DOHH2 (cell line): ENCODE measurements at regions not wholly inside any gene's neighbourhood (a gene's known extent, or its start where the extent isn't known, plus 50 kb on each side); places are given as distances from the start of the nearest gene placed in this dataset.

Experiments
- H3F3A ChIP-seq: fragments of 200-600 bp; sonication (generic), shearing (Covaris generic); 2 replicates; pipeline ENCODE4 v1.6.0; 2016; ENCODE audit warnings: antibody characterized with exemption, mild to moderate bottlenecking; ENCODE audit not compliant: control insufficient read depth, insufficient read depth
- H3K27ac ChIP-seq: fragments of 200-600 bp; sonication (generic); 2 replicates; pipeline ENCODE4 v1.5.1; 2014; ENCODE audit warnings: low read depth, mild to moderate bottlenecking, low read length, moderate library complexity
- H3K27me3 ChIP-seq: fragments of 200-600 bp; sonication (generic); 2 replicates; pipeline ENCODE4 v1.6.1; 2014; ENCODE audit warnings: mild to moderate bottlenecking, low read length, mixed read lengths; ENCODE audit not compliant: control insufficient read depth
- H3K36me3 ChIP-seq: fragments of 200-600 bp; sonication (generic); 2 replicates; pipeline ENCODE4 v1.6.1; 2014; ENCODE audit warnings: mild to moderate bottlenecking, low read length, moderate library complexity, mixed read lengths; ENCODE audit not compliant: control insufficient read depth
- H3K4me1 ChIP-seq: fragments of 200-600 bp; sonication (generic); 2 replicates; pipeline ENCODE4 v1.6.1; 2014; ENCODE audit warnings: mild to moderate bottlenecking, low read length, mixed read lengths; ENCODE audit not compliant: control insufficient read depth
- H3K4me2 ChIP-seq: fragments of 200-600 bp; sonication (generic); 2 replicates; pipeline ENCODE4 v1.6.0; 2014; ENCODE audit warnings: mild to moderate bottlenecking, low read length, moderate library complexity
- H3K4me3 ChIP-seq: fragments of 200-600 bp; sonication (generic); 2 replicates; pipeline ENCODE4 v1.5.1; 2014; ENCODE audit warnings: mild to moderate bottlenecking, low read length, mixed read lengths
- H3K79me2 ChIP-seq: fragments of 200-600 bp; sonication (generic); 2 replicates; pipeline ENCODE4 v1.6.1; 2014; ENCODE audit warnings: mild to moderate bottlenecking, low read length, mixed read lengths; ENCODE audit not compliant: control insufficient read depth
- H3K9me2 ChIP-seq: fragments of 200-600 bp; sonication (generic); replicated peaks from 2 replicates; pipeline ENCODE4 v1.6.1; 2014; ENCODE audit warnings: mild to moderate bottlenecking, low read length, mixed read lengths; ENCODE audit not compliant: control insufficient read depth
- H3K9me3 ChIP-seq: fragments of 200-600 bp; sonication (generic); 2 replicates; pipeline ENCODE4 v1.6.1; 2014; ENCODE audit warnings: antibody characterized with exemption, low read length, mixed read lengths; ENCODE audit not compliant: control insufficient read depth, insufficient read depth
- H4K20me1 ChIP-seq: fragments of 200-600 bp; sonication (generic); 2 replicates; pipeline ENCODE4 v1.6.0; 2014; ENCODE audit warnings: low read depth, mild to moderate bottlenecking, antibody characterized with exemption, low read length, moderate library complexity; ENCODE audit not compliant: control insufficient read depth, insufficient read depth
- CTCF ChIP-seq: fragments of 200-600 bp; sonication (generic); IDR thresholded peaks from one replicate; pipeline ENCODE4 v1.5.1; 2014; ENCODE audit warnings: antibody characterized with exemption, mild to moderate bottlenecking, low read depth, low read length; ENCODE audit not compliant: poor library complexity, severe bottlenecking
- EZH2phosphoT487 ChIP-seq: fragments of 200-600 bp; sonication (generic); IDR thresholded peaks from 2 replicates; pipeline ENCODE4 v1.6.1; 2017; ENCODE audit warnings: borderline replicate concordance, mild to moderate bottlenecking, antibody characterized with exemption, low read length, moderate library complexity, mixed read lengths

- Histone ChIP-seq H3K4me1 (no peaks in the 10 kb centered on the region), H3K79me2 (no peaks in the 10 kb centered on the region), H3K9me2 (no peaks in the 10 kb centered on the region), H3K9me3 (no peaks in the 10 kb centered on the region), H3K27ac (no peak overlapping the region), H3K4me2 (no peak overlapping the region), H3K36me3 (no peaks in the 10 kb centered on the region), H4K20me1 (no peaks in the 10 kb centered on the region), H3F3A (no peaks in the 10 kb centered on the region), H3K27me3 (peaks cover 5% of the 10 kb centered on the region; the same call in 1 of the 2 replicates), H3K4me3 (no peak overlapping the region)
- TF ChIP-seq EZH2phosphoT487 (no peak), CTCF (no peak)
Observed at GRCh38 chr6:90865513-90865912, 278.6 kb upstream of the MAP3K7 start.

GRCh38 chr6:90863043-90863442 lies 276.2 kb upstream of the MAP3K7 start:
- Histone ChIP-seq H3K4me1 (no peaks in the 10 kb centered on the region), H3K9me2 (no peaks in the 10 kb centered on the region), H3K9me3 (no peaks in the 10 kb centered on the region), H3K27me3 (peaks cover 5% of the 10 kb centered on the region; the same call in 1 of the 2 replicates), H3K4me3 (no peak overlapping the region), H3K4me2 (no peak overlapping the region), H4K20me1 (no peaks in the 10 kb centered on the region), H3K79me2 (no peaks in the 10 kb centered on the region), H3K27ac (no peak overlapping the region), H3F3A (no peaks in the 10 kb centered on the region), H3K36me3 (no peaks in the 10 kb centered on the region)
- no peak for TF ChIP-seq EZH2phosphoT487
- no peak for TF ChIP-seq CTCF

GRCh38 chr6:90860822-90861601 lies 274.1 kb upstream of the MAP3K7 start:
- Histone ChIP-seq H3K79me2 (no peaks in the 10 kb centered on the region), H4K20me1 (no peaks in the 10 kb centered on the region), H3K36me3 (no peaks in the 10 kb centered on the region), H3K4me3 (no peak overlapping the region), H3K4me2 (no peak overlapping the region), H3K27me3 (peaks cover 6% of the 10 kb centered on the region; the same call in 1 of the 2 replicates), H3K9me3 (no peaks in the 10 kb centered on the region), H3K4me1 (no peaks in the 10 kb centered on the region), H3K27ac (no peak overlapping the region), H3F3A (no peaks in the 10 kb centered on the region), H3K9me2 (no peaks in the 10 kb centered on the region)
- peak; percentile 43 for TF ChIP-seq CTCF
- no peak for TF ChIP-seq EZH2phosphoT487
